ENCODE measurements at regions not wholly inside any gene's neighbourhood (a gene's known extent, or its start where the extent isn't known, plus 50 kb on each side); places are given as distances from the start of the nearest gene placed in this dataset.

- DNase-seq, result no peak
These were observed 599.3 kb upstream of the ZEB2 start for GRCh38 chr2:145119225-145119624.

- DNase-seq, result no peak
These were observed 597.2 kb upstream of the ZEB2 start for GRCh38 chr2:145116834-145117725.

- DNase-seq, result no peak
These were observed 596.1 kb upstream of the ZEB2 start for GRCh38 chr2:145116056-145116455.

GRCh38 chr2:145114726-145115125 lies 594.8 kb upstream of the ZEB2 start:
- no peak for DNase-seq

GRCh38 chr2:145112467-145112866 lies 592.5 kb upstream of the ZEB2 start:
- DNase-seq, result no peak

- no peak for DNase-seq
These were observed 590.9 kb upstream of the ZEB2 start for GRCh38 chr2:145110668-145111356.

- no peak for DNase-seq
These were observed 589.2 kb upstream of the ZEB2 start for GRCh38 chr2:145108959-145109710.

GRCh38 chr2:145108361-145108778 lies 588.5 kb upstream of the ZEB2 start:
- DNase-seq, result no peak

GRCh38 chr2:145106293-145106692 lies 586.4 kb upstream of the ZEB2 start:
- no peak for DNase-seq

GRCh38 chr2:145102706-145103105 lies 582.8 kb upstream of the ZEB2 start:
- no peak for DNase-seq

- no peak for DNase-seq
These were observed 580.4 kb upstream of the ZEB2 start for GRCh38 chr2:145100301-145100700.

GRCh38 chr2:145096582-145096981 lies 576.7 kb upstream of the ZEB2 start:
- DNase-seq, result no peak

GRCh38 chr2:145095641-145096435 lies 575.9 kb upstream of the ZEB2 start:
- DNase-seq, result no peak

- no peak for DNase-seq
These were observed 574.5 kb upstream of the ZEB2 start for GRCh38 chr2:145094370-145094769.

- no peak for DNase-seq
These were observed 572.0 kb upstream of the ZEB2 start for GRCh38 chr2:145091967-145092366.

- no peak for DNase-seq
These were observed 571.2 kb upstream of the ZEB2 start for GRCh38 chr2:145090841-145091761.

GRCh38 chr2:145088756-145089155 lies 568.8 kb upstream of the ZEB2 start:
- DNase-seq, result no peak

GRCh38 chr2:145086910-145087309 lies 567.0 kb upstream of the ZEB2 start:
- DNase-seq, result no peak

GRCh38 chr2:145085612-145086011 lies 565.7 kb upstream of the ZEB2 start:
- no peak for DNase-seq

- DNase-seq, result no peak
These were observed 560.5 kb upstream of the ZEB2 start for GRCh38 chr2:145080426-145080825.

- no peak for DNase-seq
These were observed 559.7 kb upstream of the ZEB2 start for GRCh38 chr2:145079641-145080040.

GRCh38 chr2:145078923-145079322 lies 559.0 kb upstream of the ZEB2 start:
- DNase-seq, result no peak

All from activated T-cell treated with anti-CD3 and anti-CD28 coated beads, Interleukin-2, amount 50 U/mL, for 1 hour (primary cell).